Heart left ventricle (tissue), 13 donors: ENCODE measurements at regions not wholly inside any gene's neighbourhood (a gene's known extent, or its start where the extent isn't known, plus 50 kb on each side); places are given as distances from the start of the nearest gene placed in this dataset.

Source experiments
- CTCF ChIP-seq, 12 donors: fragments of 200-600 bp; sonication (generic) in 4 of 12; IDR thresholded peaks; one replicate each; pipeline versions ENCODE4 v1.5.0 to v1.8.0; 2018 to 2022; ENCODE audit warnings: antibody characterized with exemption in 12 of 12, mild to moderate bottlenecking in 5 of 12
- POLR2A ChIP-seq, 2 donors: fragments of 450-650 bp; IDR thresholded peaks; one replicate each; pipeline ENCODE4 v1.6.1; 2017; ENCODE audit warnings: antibody characterized with exemption in 2 of 2, mild to moderate bottlenecking in 2 of 2, moderate library complexity in 2 of 2
- donor health status: ischemic (EF 13 %, LVEDD 7.1; RV severe dilation, severe dysfunction).
- donor health status: DM: no; HTN: yes; CAD: no.
- donor health status: DM: no; HTN: no; CAD: no.
- donor health status: ischemic (EF 25% LVEDD 6.9; RV normal size, moderate dysfunction).
- donor health status: ischemic (EF 25% LVEDD 5.7; RV mildly dilated, moderate dysfunction).
- donor health status: ischemic (EF 35%, LVEDD 5.7; RV mildly dilated, moderate dysfunction).
- donor health status: nonischemic (EF 11% LVEDD 7.7; RV severe dilation, severe dysfunction).
- donor health status: DM: yes; HTN: yes; CAD: no.
- donor health status: PGD.
- donor health status: ischemic (EF 29% LVEDD 5.4; RV normal size, mild dysfunction).
- donor health status: nonischemic (EF 23%, LVEDD 6.1; RV moderate dilation, normal function).

GRCh38 chr10:131636841-131637724, 263.7 kb upstream of the PPP2R2D start:
- TF ChIP-seq POLR2A (IDR thresholded peaks at IDR 0.05) (no peak), CTCF (IDR thresholded peaks at IDR 0.05) (no peak)
